Cerebellar cortex (tissue), 1 donor: ENCODE measurements at regions not wholly inside any gene's neighbourhood (a gene's known extent, or its start where the extent isn't known, plus 50 kb on each side); places are given as distances from the start of the nearest gene placed in this dataset.
"Not testable (repeated sequence)": the region's sequence is repeated elsewhere in the genome, so short reads cannot be mapped to it uniquely, and the experiment has no call there.

Experiments
- DNase-seq: peaks from one replicate; pipeline ENCODE4 v3.0.0-alpha.2; 2015; ENCODE audit warnings: low spot score

GRCh38 chr2:125364984-125365265 lies 1291.0 kb upstream of the GYPC start:
- DNase-seq, result no peak

- no peak for DNase-seq
These were observed 1284.1 kb upstream of the GYPC start for GRCh38 chr2:125371867-125372266.

- DNase-seq, result no peak
These were observed 1282.7 kb upstream of the GYPC start for GRCh38 chr2:125373293-125373692.

- DNase-seq, result no peak
These were observed 1269.9 kb upstream of the GYPC start for GRCh38 chr2:125386074-125386473.

GRCh38 chr2:125397535-125398251 lies 1258.3 kb upstream of the GYPC start:
- DNase-seq, result no peak

- no peak for DNase-seq
These were observed 1257.0 kb upstream of the GYPC start for GRCh38 chr2:125398738-125399524.

- no peak for DNase-seq
These were observed 1250.1 kb upstream of the GYPC start for GRCh38 chr2:125405816-125406215.

- DNase-seq, result no peak
These were observed 1247.0 kb upstream of the GYPC start for GRCh38 chr2:125408874-125409538.

GRCh38 chr2:125418483-125418882 lies 1237.5 kb upstream of the GYPC start:
- DNase-seq, result no peak

- DNase-seq, result not testable (repeated sequence)
These were observed 1233.7 kb upstream of the GYPC start for GRCh38 chr2:125422198-125422770.

GRCh38 chr2:125424266-125424785 lies 1231.6 kb upstream of the GYPC start:
- no peak for DNase-seq

GRCh38 chr2:125427721-125428315 lies 1228.1 kb upstream of the GYPC start:
- no peak for DNase-seq

GRCh38 chr2:125444106-125444505 lies 1211.9 kb upstream of the GYPC start:
- DNase-seq, result no peak

GRCh38 chr2:125445495-125445894 lies 1210.5 kb upstream of the GYPC start:
- no peak for DNase-seq

- DNase-seq, result no peak
These were observed 1205.9 kb upstream of the GYPC start for GRCh38 chr2:125450092-125450491.

- DNase-seq, result no peak
These were observed 1200.8 kb upstream of the GYPC start for GRCh38 chr2:125455110-125455509.

GRCh38 chr2:125456693-125457363 lies 1199.1 kb upstream of the GYPC start:
- DNase-seq, result no peak

- no peak for DNase-seq
These were observed 1184.0 kb upstream of the GYPC start for GRCh38 chr2:125471963-125472362.

- DNase-seq, result no peak
These were observed 1176.8 kb upstream of the GYPC start for GRCh38 chr2:125479143-125479636.

- no peak for DNase-seq
These were observed 1165.7 kb upstream of the GYPC start for GRCh38 chr2:125490308-125490707.

- DNase-seq, result no peak
These were observed 1164.3 kb upstream of the GYPC start for GRCh38 chr2:125491663-125492062.
